ENCODE measurements at regions not wholly inside any gene's neighbourhood (a gene's known extent, or its start where the extent isn't known, plus 50 kb on each side); places are given as distances from the start of the nearest gene placed in this dataset.

DNA sequence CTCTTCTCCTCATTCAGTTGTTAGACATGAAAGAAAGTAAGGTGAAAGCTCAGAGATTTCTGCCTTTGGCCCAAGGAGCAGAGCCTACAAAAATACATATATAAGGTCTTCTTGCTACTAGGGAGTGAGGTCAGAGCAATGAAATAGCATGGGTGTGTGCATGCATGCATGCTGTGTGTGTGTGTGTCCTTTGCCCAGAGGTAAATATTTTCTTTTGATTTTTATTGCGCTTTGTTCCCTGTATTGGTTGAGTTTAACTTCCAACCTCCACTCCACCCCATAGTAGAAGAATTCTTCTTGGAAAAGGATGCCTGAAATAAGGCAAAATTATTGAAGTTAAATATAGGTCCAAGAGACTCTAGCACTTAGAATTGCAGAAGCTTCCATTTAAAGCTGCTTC is 248.0 kb upstream of the PTGER4 start:
- no peak overlapping the region for H3T11ph ChIP-seq (ENCODE audit: low read length)
- H2BK20ac ChIP-seq (ENCODE audit: low read depth, low read length, poor library complexity, severe bottlenecking): no peak overlapping the region
- H3K23ac ChIP-seq (ENCODE audit: insufficient read length, low read depth, low read length): no peak overlapping the region
- H2AK5ac ChIP-seq (ENCODE audit: insufficient read length, low read length): no peak overlapping the region
- no peaks in the 10 kb centered on the region for H3K36me3 Mint-ChIP-seq (ENCODE audit: insufficient read depth in 1 of 3, low read depth in 3 of 3)
- DNase-seq: no peak
- H4K91ac ChIP-seq (ENCODE audit: insufficient read length, low read depth, low read length): no peak overlapping the region
- peaks cover 0 to 2% of the 10 kb centered on the region in 2 experiments; a peak in 1 of 5 replicates for H3K9me3 Mint-ChIP-seq
- H3K79me2 ChIP-seq (ENCODE audit: insufficient read depth, low read length): no peaks in the 10 kb centered on the region
- H3K4me1 ChIP-seq (ENCODE audit: insufficient read depth, low read length): peaks cover 2% of the 10 kb centered on the region; the same call in 1 of the 2 replicates
- no peaks in the 10 kb centered on the region for H3K27me3 Mint-ChIP-seq (ENCODE audit: low read depth)
- no peak overlapping the region for H3K18ac ChIP-seq (ENCODE audit: insufficient read length, low read depth, low read length)
- H3K27me3 ChIP-seq (ENCODE audit: insufficient read depth, low read length): no peaks in the 10 kb centered on the region
- no peak overlapping the region for H3K14ac ChIP-seq (ENCODE audit: insufficient read depth, low read length)
- no peak overlapping the region for H2BK120ac ChIP-seq (ENCODE audit: low read depth, low read length, poor library complexity, severe bottlenecking)
- no peaks in the 10 kb centered on the region for H4K20me1 ChIP-seq (ENCODE audit: control insufficient read depth, insufficient read depth, insufficient read length)
- no peak overlapping the region for H4K5ac ChIP-seq (ENCODE audit: insufficient read length, low read depth, low read length)
- no peak overlapping the region for H2AFZ ChIP-seq (ENCODE audit: low read length)
- no peak overlapping the region for H3K4me3 Mint-ChIP-seq
- H3K79me1 ChIP-seq (ENCODE audit: insufficient read depth, low read depth, low read length, poor library complexity, severe bottlenecking): no peaks in the 10 kb centered on the region
- H3K56ac ChIP-seq (ENCODE audit: insufficient read length, low read depth, low read length): no peak overlapping the region
- H3K27ac ChIP-seq (ENCODE audit: insufficient read length, low read depth, low read length): no peak overlapping the region
- no peaks in the 10 kb centered on the region for H3K23me2 ChIP-seq (ENCODE audit: insufficient read length, low read depth, low read length, poor library complexity, severe bottlenecking)
- H3K4me2 ChIP-seq (ENCODE audit: insufficient read depth, insufficient read length, low read length): no peak overlapping the region
- H3K4me1 Mint-ChIP-seq: peaks cover 9 to 14% of the 10 kb centered on the region in 2 experiments
- H3K27ac Mint-ChIP-seq: no peak overlapping the region
- H3K9ac ChIP-seq (ENCODE audit: extremely low read depth, insufficient read length, low read length): no peak overlapping the region
- no CpG with 5 or more reads among the region's 1 CpG for WGBS (ENCODE audit: extremely low coverage, insufficient read length, low lambda C conversion rate)
- TF ChIP-seq, protein P1, sequence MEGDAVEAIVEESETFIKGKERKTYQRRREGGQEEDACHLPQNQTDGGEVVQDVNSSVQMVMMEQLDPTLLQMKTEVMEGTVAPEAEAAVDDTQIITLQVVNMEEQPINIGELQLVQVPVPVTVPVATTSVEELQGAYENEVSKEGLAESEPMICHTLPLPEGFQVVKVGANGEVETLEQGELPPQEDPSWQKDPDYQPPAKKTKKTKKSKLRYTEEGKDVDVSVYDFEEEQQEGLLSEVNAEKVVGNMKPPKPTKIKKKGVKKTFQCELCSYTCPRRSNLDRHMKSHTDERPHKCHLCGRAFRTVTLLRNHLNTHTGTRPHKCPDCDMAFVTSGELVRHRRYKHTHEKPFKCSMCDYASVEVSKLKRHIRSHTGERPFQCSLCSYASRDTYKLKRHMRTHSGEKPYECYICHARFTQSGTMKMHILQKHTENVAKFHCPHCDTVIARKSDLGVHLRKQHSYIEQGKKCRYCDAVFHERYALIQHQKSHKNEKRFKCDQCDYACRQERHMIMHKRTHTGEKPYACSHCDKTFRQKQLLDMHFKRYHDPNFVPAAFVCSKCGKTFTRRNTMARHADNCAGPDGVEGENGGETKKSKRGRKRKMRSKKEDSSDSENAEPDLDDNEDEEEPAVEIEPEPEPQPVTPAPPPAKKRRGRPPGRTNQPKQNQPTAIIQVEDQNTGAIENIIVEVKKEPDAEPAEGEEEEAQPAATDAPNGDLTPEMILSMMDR (conservative IDR thresholded peaks at IDR 0.05): no peak
- H2BK15ac ChIP-seq (ENCODE audit: low read depth, low read length): no peak overlapping the region
- no peak overlapping the region for H3K4ac ChIP-seq (ENCODE audit: low read depth, low read length)
- no peak overlapping the region for H2BK12ac ChIP-seq (ENCODE audit: insufficient read length, low read depth, low read length)
- no peak overlapping the region for H4K8ac ChIP-seq (replicated peaks; ENCODE audit: insufficient read length, low read depth, low read length)
- no peaks in the 10 kb centered on the region for H3K9me3 ChIP-seq (ENCODE audit: control insufficient read depth, low read depth, low read length)
- H2BK5ac ChIP-seq (ENCODE audit: insufficient read length, low read length): no peak overlapping the region

All from H9 (cell line).